ENCODE measurements at regions not wholly inside any gene's neighbourhood (a gene's known extent, or its start where the extent isn't known, plus 50 kb on each side); places are given as distances from the start of the nearest gene placed in this dataset.

DNA sequence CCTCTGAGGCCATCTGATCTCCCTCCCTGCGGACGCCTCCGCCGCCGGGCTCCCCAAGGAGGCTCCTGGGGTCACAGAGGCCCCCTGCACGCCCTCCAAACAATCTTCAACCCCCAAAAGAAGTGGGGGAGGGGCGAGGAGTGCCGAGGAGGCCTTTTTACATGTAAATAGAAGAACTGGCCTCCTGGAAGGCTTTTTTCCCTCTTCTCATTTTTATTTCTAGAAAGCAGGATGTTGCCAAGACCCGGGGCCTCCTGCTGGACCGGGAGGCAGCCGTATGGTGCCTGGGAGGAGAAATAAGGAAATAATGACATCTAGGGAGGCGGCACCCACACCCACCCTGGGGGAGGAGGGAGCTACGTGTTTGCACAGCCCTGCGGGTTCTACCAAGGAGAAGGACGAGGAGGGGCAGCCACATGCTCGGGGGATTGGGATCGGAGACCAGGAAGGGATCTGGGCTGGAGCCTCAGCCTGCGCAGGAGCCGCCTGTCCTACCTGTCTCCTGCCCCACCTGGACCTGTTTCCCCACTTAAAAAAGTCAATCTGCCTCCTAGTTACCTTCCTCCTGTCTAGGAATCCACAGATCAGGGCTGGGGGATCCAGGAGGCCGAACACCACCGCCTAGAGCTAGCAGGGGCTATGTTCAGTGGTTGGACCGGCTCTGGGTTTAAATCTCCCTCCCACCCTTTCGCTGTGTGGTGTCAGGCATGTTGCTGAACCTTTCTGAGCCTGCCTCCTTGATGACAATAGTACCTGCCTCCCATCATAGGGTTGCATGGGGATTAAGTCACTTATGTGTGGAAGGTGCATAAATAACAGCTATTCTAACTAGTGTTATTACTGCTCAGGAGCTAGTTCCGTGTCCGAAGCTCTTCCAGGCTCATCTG, 175.7 kb upstream of the GSE1 start (continued):
- TF ChIP-seq HMGXB3 (CRISPR knock-in tag; IDR thresholded peaks at IDR 0.05; ENCODE audit: borderline replicate concordance) (no peak), DMTF1 (CRISPR knock-in tag; IDR thresholded peaks at IDR 0.05) (no peak), ZNF549 (CRISPR knock-in tag; IDR thresholded peaks at IDR 0.05) (no peak), MAFK (conservative IDR thresholded peaks at IDR 0.05 in 1 of 2, IDR thresholded peaks at IDR 0.05 in 1 of 2; ENCODE audit: low read length in 2 of 2) (no peak), NR0B2 (CRISPR knock-in tag; IDR thresholded peaks at IDR 0.05) (no peak), ZBTB25 (CRISPR knock-in tag; IDR thresholded peaks at IDR 0.05) (no peak), ZNF597 (CRISPR knock-in tag; IDR thresholded peaks at IDR 0.05) (no peak), ATF4 (CRISPR knock-in tag; IDR thresholded peaks at IDR 0.05) (no peak), PHF5A (CRISPR knock-in tag; IDR thresholded peaks at IDR 0.05; ENCODE audit: low read depth, unreplicated experiment) (no peak), TCF7 (IDR thresholded peaks at IDR 0.05; ENCODE audit: low read depth) (no peak), KLF12 (CRISPR knock-in tag; IDR thresholded peaks at IDR 0.05; ENCODE audit: borderline replicate concordance) (0 out of 2 replicates have a peak, but pooled peaks have one; percentile 17), ZKSCAN1 (IDR thresholded peaks at IDR 0.05; ENCODE audit: low read length) (no peak), MYC (CRISPR knock-in tag; IDR thresholded peaks at IDR 0.05; ENCODE audit: borderline replicate concordance) (no peak)
- TF ChIP-seq, protein P1, sequence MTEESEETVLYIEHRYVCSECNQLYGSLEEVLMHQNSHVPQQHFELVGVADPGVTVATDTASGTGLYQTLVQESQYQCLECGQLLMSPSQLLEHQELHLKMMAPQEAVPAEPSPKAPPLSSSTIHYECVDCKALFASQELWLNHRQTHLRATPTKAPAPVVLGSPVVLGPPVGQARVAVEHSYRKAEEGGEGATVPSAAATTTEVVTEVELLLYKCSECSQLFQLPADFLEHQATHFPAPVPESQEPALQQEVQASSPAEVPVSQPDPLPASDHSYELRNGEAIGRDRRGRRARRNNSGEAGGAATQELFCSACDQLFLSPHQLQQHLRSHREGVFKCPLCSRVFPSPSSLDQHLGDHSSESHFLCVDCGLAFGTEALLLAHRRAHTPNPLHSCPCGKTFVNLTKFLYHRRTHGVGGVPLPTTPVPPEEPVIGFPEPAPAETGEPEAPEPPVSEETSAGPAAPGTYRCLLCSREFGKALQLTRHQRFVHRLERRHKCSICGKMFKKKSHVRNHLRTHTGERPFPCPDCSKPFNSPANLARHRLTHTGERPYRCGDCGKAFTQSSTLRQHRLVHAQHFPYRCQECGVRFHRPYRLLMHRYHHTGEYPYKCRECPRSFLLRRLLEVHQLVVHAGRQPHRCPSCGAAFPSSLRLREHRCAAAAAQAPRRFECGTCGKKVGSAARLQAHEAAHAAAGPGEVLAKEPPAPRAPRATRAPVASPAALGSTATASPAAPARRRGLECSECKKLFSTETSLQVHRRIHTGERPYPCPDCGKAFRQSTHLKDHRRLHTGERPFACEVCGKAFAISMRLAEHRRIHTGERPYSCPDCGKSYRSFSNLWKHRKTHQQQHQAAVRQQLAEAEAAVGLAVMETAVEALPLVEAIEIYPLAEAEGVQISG (CRISPR knock-in tag; IDR thresholded peaks at IDR 0.05) = no peak
